ENCODE measurements at regions not wholly inside any gene's neighbourhood (a gene's known extent, or its start where the extent isn't known, plus 50 kb on each side); places are given as distances from the start of the nearest gene placed in this dataset.

GRCh38 chr2:7882296-7882695 is 799.6 kb upstream of the ID2 start:
- Histone ChIP-seq H3K9me3 (ENCODE audit: low read length) (no peaks in the 10 kb centered on the region), H2AFZ (ENCODE audit: low read depth, low read length) (no peak overlapping the region), H3K4me2 (ENCODE audit: low read length) (no peak overlapping the region), H3F3A (ENCODE audit: insufficient read depth, low read length, poor library complexity, severe bottlenecking) (no peaks in the 10 kb centered on the region), H3K27me3 (ENCODE audit: insufficient read depth, low read depth, low read length) (no peaks in the 10 kb centered on the region), H3K4me3 (ENCODE audit: low read length) (no peak overlapping the region), H3K9me2 (ENCODE audit: insufficient read depth, low read length) (no peaks in the 10 kb centered on the region), H3K27ac (ENCODE audit: low read length) (no peak overlapping the region), H3K79me2 (replicated peaks; ENCODE audit: insufficient read depth, low read length) (no peaks in the 10 kb centered on the region), H4K20me1 (ENCODE audit: insufficient read depth) (no peaks in the 10 kb centered on the region), H3K36me3 (ENCODE audit: insufficient read depth, low read length) (no peaks in the 10 kb centered on the region), H3K9ac (ENCODE audit: low read length) (no peak overlapping the region)
- no peak for TF ChIP-seq REST (IDR thresholded peaks at IDR 0.05; ENCODE audit: borderline replicate concordance)
- TF ChIP-seq EP300 (conservative IDR thresholded peaks at IDR 0.05; ENCODE audit: poor library complexity, severe bottlenecking), result no peak
- TF ChIP-seq CTCF (IDR thresholded peaks at IDR 0.05; ENCODE audit: poor library complexity, severe bottlenecking), result no peak
- no peak for TF ChIP-seq MXI1 (conservative IDR thresholded peaks at IDR 0.05; ENCODE audit: poor library complexity, severe bottlenecking)
- no peak for TF ChIP-seq POLR2AphosphoS5 (IDR thresholded peaks at IDR 0.05)
- no peak for TF ChIP-seq TAF1 (IDR thresholded peaks at IDR 0.05; ENCODE audit: low read depth)
- no peak for TF ChIP-seq SMC3 (conservative IDR thresholded peaks at IDR 0.05; ENCODE audit: poor library complexity)
- TF ChIP-seq RAD21 (conservative IDR thresholded peaks at IDR 0.05), result no peak
- TF ChIP-seq EZH2 (IDR thresholded peaks at IDR 0.05; ENCODE audit: borderline replicate concordance, insufficient read depth, low read length, poor library complexity, severe bottlenecking), result no peak

GRCh38 chr2:7884338-7884737 is 797.5 kb upstream of the ID2 start:
- H3K36me3 ChIP-seq (ENCODE audit: insufficient read depth, low read length), result no peaks in the 10 kb centered on the region
- no peak overlapping the region for H3K4me3 ChIP-seq (ENCODE audit: low read length)
- H3K4me2 ChIP-seq (ENCODE audit: low read length), result no peak overlapping the region
- H3K9ac ChIP-seq (ENCODE audit: low read length), result no peak overlapping the region
- no peaks in the 10 kb centered on the region for H3K79me2 ChIP-seq (replicated peaks; ENCODE audit: insufficient read depth, low read length)
- H3K27me3 ChIP-seq (ENCODE audit: insufficient read depth, low read depth, low read length), result no peaks in the 10 kb centered on the region
- no peaks in the 10 kb centered on the region for H3K9me3 ChIP-seq (ENCODE audit: low read length)
- H4K20me1 ChIP-seq (ENCODE audit: insufficient read depth), result no peaks in the 10 kb centered on the region
- H3F3A ChIP-seq (ENCODE audit: insufficient read depth, low read length, poor library complexity, severe bottlenecking), result no peaks in the 10 kb centered on the region
- no peaks in the 10 kb centered on the region for H3K9me2 ChIP-seq (ENCODE audit: insufficient read depth, low read length)
- TF ChIP-seq MXI1 (conservative IDR thresholded peaks at IDR 0.05; ENCODE audit: poor library complexity, severe bottlenecking) (no peak), REST (IDR thresholded peaks at IDR 0.05; ENCODE audit: borderline replicate concordance) (no peak), POLR2AphosphoS5 (IDR thresholded peaks at IDR 0.05) (no peak), SMC3 (conservative IDR thresholded peaks at IDR 0.05; ENCODE audit: poor library complexity) (no peak), EP300 (conservative IDR thresholded peaks at IDR 0.05; ENCODE audit: poor library complexity, severe bottlenecking) (no peak), CTCF (IDR thresholded peaks at IDR 0.05; ENCODE audit: poor library complexity, severe bottlenecking) (no peak), RAD21 (conservative IDR thresholded peaks at IDR 0.05) (no peak), TAF1 (IDR thresholded peaks at IDR 0.05; ENCODE audit: low read depth) (no peak), EZH2 (IDR thresholded peaks at IDR 0.05; ENCODE audit: borderline replicate concordance, insufficient read depth, low read length, poor library complexity, severe bottlenecking) (no peak)
- no peak overlapping the region for H3K27ac ChIP-seq (ENCODE audit: low read length)
- no peak overlapping the region for H2AFZ ChIP-seq (ENCODE audit: low read depth, low read length)

Measured in neural cell (in vitro differentiated cells).